Fibroblast of pulmonary artery (primary cell): ENCODE measurements at regions not wholly inside any gene's neighbourhood (a gene's known extent, or its start where the extent isn't known, plus 50 kb on each side); places are given as distances from the start of the nearest gene placed in this dataset.

ENCODE experiments used
- DNase-seq: peaks from one replicate; pipeline ENCODE4 v3.0.0-alpha.2; 2010; ENCODE audit warnings: low read depth
- H3K4me3 ChIP-seq: replicated peaks from 2 replicates; pipeline ENCODE4 v1.5.1; 2011; ENCODE audit warnings: low read depth, mild to moderate bottlenecking, control low read depth, low read length, moderate library complexity
- CTCF ChIP-seq: IDR thresholded peaks from 2 replicates; pipeline ENCODE4 v1.5.1; 2011; ENCODE audit warnings: mild to moderate bottlenecking, control low read depth, low read length, inconsistent platforms; ENCODE audit errors: missing control alignments

- no peak for TF ChIP-seq CTCF
- no peak overlapping the region for H3K4me3 ChIP-seq
- no peak for DNase-seq
Measured at GRCh38 chr1:204814166-204814884, 56.3 kb upstream of the NFASC start.

GRCh38 chr1:204817341-204817740 lies 53.3 kb upstream of the NFASC start:
- no peak overlapping the region for H3K4me3 ChIP-seq
- DNase-seq = no peak
- no peak for TF ChIP-seq CTCF

GRCh38 chr1:204818998-204819397 lies 51.7 kb upstream of the NFASC start:
- H3K4me3 ChIP-seq = no peak overlapping the region
- no peak for TF ChIP-seq CTCF
- DNase-seq = no peak

- H3K4me3 ChIP-seq = no peak overlapping the region
- DNase-seq = no peak
- no peak for TF ChIP-seq CTCF
Measured at GRCh38 chr1:204819495-204819894, 51.2 kb upstream of the NFASC start.
